ENCODE measurements at regions not wholly inside any gene's neighbourhood (a gene's known extent, or its start where the extent isn't known, plus 50 kb on each side); places are given as distances from the start of the nearest gene placed in this dataset.

- Histone ChIP-seq H3K4me1 (ENCODE audit: control insufficient read depth, insufficient read depth, low read length) (no peaks in the 10 kb centered on the region), H3K36me3 (ENCODE audit: control insufficient read depth in 2 of 2, insufficient read depth in 1 of 2, low read length in 2 of 2) (peaks cover 0 to 4% of the 10 kb centered on the region in 2 experiments; a peak in 2 of 3 replicates), H3K27ac (ENCODE audit: extremely low read depth, low read depth, low read length) (no peak overlapping the region), H3K4me3 (ENCODE audit: low read depth, low read length) (no peak overlapping the region), H3K9me3 (ENCODE audit: control insufficient read depth, insufficient read depth, low read depth, low read length) (no peaks in the 10 kb centered on the region)
- no peak for TF ChIP-seq ZNF26 (tag by site-specific recombination; IDR thresholded peaks at IDR 0.05)
- TF ChIP-seq ZNF560 (tag by site-specific recombination; IDR thresholded peaks at IDR 0.05; ENCODE audit: borderline replicate concordance), result no peak
- no peak for TF ChIP-seq ZNF292 (tag by site-specific recombination; IDR thresholded peaks at IDR 0.05; ENCODE audit: borderline replicate concordance, low read depth)
- no peak for TF ChIP-seq ZNF248 (tag by site-specific recombination; IDR thresholded peaks at IDR 0.05)
- no peak for TF ChIP-seq ZNF600 (tag by site-specific recombination; IDR thresholded peaks at IDR 0.05)
- TF ChIP-seq ZNF544 (tag by site-specific recombination; IDR thresholded peaks at IDR 0.05), result no peak
- no peak for TF ChIP-seq GFI1B (tag by site-specific recombination; IDR thresholded peaks at IDR 0.05)
- TF ChIP-seq KLF17 (tag by site-specific recombination; IDR thresholded peaks at IDR 0.05), result no peak
- no peak for TF ChIP-seq ZNF660 (tag by site-specific recombination; IDR thresholded peaks at IDR 0.05)
- no peak for TF ChIP-seq PRDM4 (tag by site-specific recombination; IDR thresholded peaks at IDR 0.05)
- no peak for TF ChIP-seq EGR2 (tag by site-specific recombination; IDR thresholded peaks at IDR 0.05; ENCODE audit: low read depth)
- no peak for TF ChIP-seq HOXD13 (CRISPR knock-in tag; IDR thresholded peaks at IDR 0.05; ENCODE audit: borderline replicate concordance)
- no peak for TF ChIP-seq ZNF311 (tag by site-specific recombination; IDR thresholded peaks at IDR 0.05; ENCODE audit: borderline replicate concordance)
- CTCF ChIA-PET, result interaction anchor here (0.6 kb wide), 1 partner anchor 180 kb away, joined by 3 read pairs; no protein-coding TSS in a partner anchor
- POLR2A ChIA-PET, result no interaction called here
Measured at GRCh38 chr6:71371559-71371958, 82.9 kb downstream of the OGFRL1 start.

- Histone ChIP-seq H3K4me3 (ENCODE audit: low read depth, low read length) (no peak overlapping the region), H3K9me3 (ENCODE audit: control insufficient read depth, insufficient read depth, low read depth, low read length) (no peaks in the 10 kb centered on the region), H3K27ac (ENCODE audit: extremely low read depth, low read depth, low read length) (no peak overlapping the region), H3K4me1 (ENCODE audit: control insufficient read depth, insufficient read depth, low read length) (no peaks in the 10 kb centered on the region), H3K36me3 (ENCODE audit: control insufficient read depth in 2 of 2, insufficient read depth in 1 of 2, low read length in 2 of 2) (peaks cover 0 to 4% of the 10 kb centered on the region in 2 experiments; a peak in 2 of 3 replicates)
- ChIA-PET CTCF (interaction anchor here (0.9 kb wide), 1 partner anchor 136 kb away, joined by 5 read pairs; no protein-coding TSS in a partner anchor), POLR2A (no interaction called here)
- TF ChIP-seq ZNF785 (tag by site-specific recombination; IDR thresholded peaks at IDR 0.05), result no peak
- no peak for TF ChIP-seq ZNF155 (tag by site-specific recombination; IDR thresholded peaks at IDR 0.05)
- no peak for TF ChIP-seq ZBTB21 (tag by site-specific recombination; IDR thresholded peaks at IDR 0.05)
- TF ChIP-seq ZNF248 (tag by site-specific recombination; IDR thresholded peaks at IDR 0.05), result no peak
- no peak for TF ChIP-seq GLI4 (tag by site-specific recombination; IDR thresholded peaks at IDR 0.05)
- no peak for TF ChIP-seq ZFP69B (tag by site-specific recombination; IDR thresholded peaks at IDR 0.05)
- TF ChIP-seq PBX3 (CRISPR knock-in tag; IDR thresholded peaks at IDR 0.05), result no peak
- TF ChIP-seq SETDB1 (IDR thresholded peaks at IDR 0.05; ENCODE audit: insufficient read length, low read length), result no peak
- no peak for TF ChIP-seq ZNF423 (tag by site-specific recombination; IDR thresholded peaks at IDR 0.05)
Measured at GRCh38 chr6:71373943-71374342, 85.3 kb downstream of the OGFRL1 start.
